ENCODE measurements at regions not wholly inside any gene's neighbourhood (a gene's known extent, or its start where the extent isn't known, plus 50 kb on each side); places are given as distances from the start of the nearest gene placed in this dataset.
"Not testable (repeated sequence)": the region's sequence is repeated elsewhere in the genome, so short reads cannot be mapped to it uniquely, and the experiment has no call there.

GRCh38 chr14:66008631-66009030 lies 477.5 kb upstream of the CCDC196 start:
- no peak overlapping the region for H3K4me3 ChIP-seq (ENCODE audit: low read length)
- no peaks in the 10 kb centered on the region for H3K79me2 ChIP-seq (ENCODE audit: low read length)
- H3K4me1 ChIP-seq (ENCODE audit: low read length) = no peaks in the 10 kb centered on the region
- no peaks in the 10 kb centered on the region for H3K36me3 ChIP-seq (replicated peaks; ENCODE audit: low read depth, low read length)
- no peak overlapping the region for H3K4me2 ChIP-seq (ENCODE audit: low read length)
- peaks cover 11% of the 10 kb centered on the region; the same call in 1 of the 2 replicates for H3K27me3 ChIP-seq (ENCODE audit: low read depth, low read length)
- TF ChIP-seq, protein P1, sequence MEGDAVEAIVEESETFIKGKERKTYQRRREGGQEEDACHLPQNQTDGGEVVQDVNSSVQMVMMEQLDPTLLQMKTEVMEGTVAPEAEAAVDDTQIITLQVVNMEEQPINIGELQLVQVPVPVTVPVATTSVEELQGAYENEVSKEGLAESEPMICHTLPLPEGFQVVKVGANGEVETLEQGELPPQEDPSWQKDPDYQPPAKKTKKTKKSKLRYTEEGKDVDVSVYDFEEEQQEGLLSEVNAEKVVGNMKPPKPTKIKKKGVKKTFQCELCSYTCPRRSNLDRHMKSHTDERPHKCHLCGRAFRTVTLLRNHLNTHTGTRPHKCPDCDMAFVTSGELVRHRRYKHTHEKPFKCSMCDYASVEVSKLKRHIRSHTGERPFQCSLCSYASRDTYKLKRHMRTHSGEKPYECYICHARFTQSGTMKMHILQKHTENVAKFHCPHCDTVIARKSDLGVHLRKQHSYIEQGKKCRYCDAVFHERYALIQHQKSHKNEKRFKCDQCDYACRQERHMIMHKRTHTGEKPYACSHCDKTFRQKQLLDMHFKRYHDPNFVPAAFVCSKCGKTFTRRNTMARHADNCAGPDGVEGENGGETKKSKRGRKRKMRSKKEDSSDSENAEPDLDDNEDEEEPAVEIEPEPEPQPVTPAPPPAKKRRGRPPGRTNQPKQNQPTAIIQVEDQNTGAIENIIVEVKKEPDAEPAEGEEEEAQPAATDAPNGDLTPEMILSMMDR (IDR thresholded peaks at IDR 0.05; ENCODE audit: low read depth, low read length) = no peak
- TF ChIP-seq EZH2phosphoT487 (IDR thresholded peaks at IDR 0.05; ENCODE audit: low read depth) = no peak
- H4K20me1 ChIP-seq (ENCODE audit: insufficient read depth, low read length) = no peaks in the 10 kb centered on the region
- no peak overlapping the region for H3K9ac ChIP-seq (ENCODE audit: low read length)
- H3K9me3 ChIP-seq (ENCODE audit: insufficient read depth, low read length) = no peaks in the 10 kb centered on the region
- no peak overlapping the region for H3K27ac ChIP-seq (ENCODE audit: low read length)
- no peak overlapping the region for H2AFZ ChIP-seq (ENCODE audit: low read depth, low read length)

DNA sequence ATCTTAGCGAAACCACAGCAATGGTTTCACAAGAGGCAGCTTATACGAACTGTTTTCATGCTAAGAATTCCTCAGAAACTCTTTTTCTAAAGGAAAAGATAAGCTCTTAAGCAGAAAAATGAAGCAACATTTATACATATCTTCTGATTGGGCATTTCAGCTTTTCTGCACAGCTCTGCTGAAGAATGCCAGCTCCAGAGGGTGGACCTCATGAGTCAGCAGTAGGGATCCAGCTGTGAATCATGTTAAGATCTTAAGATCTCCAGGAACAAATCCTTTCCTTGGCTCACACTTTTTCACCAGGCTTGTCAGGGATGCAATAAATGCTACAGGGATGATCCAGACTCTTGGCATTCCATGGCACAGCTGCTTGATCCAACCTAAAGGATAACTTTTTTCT lies 477.1 kb upstream of the CCDC196 start:
- peaks cover 11% of the 10 kb centered on the region; the same call in 1 of the 2 replicates for H3K27me3 ChIP-seq (ENCODE audit: low read depth, low read length)
- H3K4me3 ChIP-seq (ENCODE audit: low read length) = no peak overlapping the region
- no peaks in the 10 kb centered on the region for H3K36me3 ChIP-seq (replicated peaks; ENCODE audit: low read depth, low read length)
- H3K79me2 ChIP-seq (ENCODE audit: low read length) = no peaks in the 10 kb centered on the region
- H3K9me3 ChIP-seq (ENCODE audit: insufficient read depth, low read length) = no peaks in the 10 kb centered on the region
- no peak for TF ChIP-seq EZH2phosphoT487 (IDR thresholded peaks at IDR 0.05; ENCODE audit: low read depth)
- TF ChIP-seq, protein P1 (IDR thresholded peaks at IDR 0.05; ENCODE audit: low read depth, low read length) = no peak
- no peaks in the 10 kb centered on the region for H4K20me1 ChIP-seq (ENCODE audit: insufficient read depth, low read length)
- H2AFZ ChIP-seq (ENCODE audit: low read depth, low read length) = no peak overlapping the region
- H3K4me1 ChIP-seq (ENCODE audit: low read length) = no peaks in the 10 kb centered on the region
- H3K4me2 ChIP-seq (ENCODE audit: low read length) = no peak overlapping the region
- no peak overlapping the region for H3K27ac ChIP-seq (ENCODE audit: low read length)
- no peak overlapping the region for H3K9ac ChIP-seq (ENCODE audit: low read length)

DNA sequence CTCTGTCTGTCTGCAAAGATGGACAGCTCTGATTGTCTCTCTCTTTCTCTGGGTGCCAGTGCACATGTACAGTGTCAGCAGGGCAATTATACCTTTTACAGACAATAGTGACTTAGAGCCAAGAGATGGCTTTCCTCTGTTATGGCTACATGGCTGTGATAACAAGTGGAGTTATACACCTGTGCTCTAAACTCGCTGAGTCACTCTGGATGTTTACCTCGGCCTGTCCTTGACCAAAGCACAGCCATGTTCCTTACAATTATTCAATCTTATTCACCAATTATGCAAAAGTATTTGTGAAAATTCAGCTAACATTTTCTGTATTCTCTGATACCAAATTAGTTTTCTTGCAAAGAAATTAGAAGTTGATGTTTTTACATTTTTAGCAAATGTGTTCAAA lies 475.5 kb upstream of the CCDC196 start:
- Histone ChIP-seq H3K9me3 (ENCODE audit: insufficient read depth, low read length) (no peaks in the 10 kb centered on the region), H3K27ac (ENCODE audit: low read length) (no peak overlapping the region), H3K4me2 (ENCODE audit: low read length) (no peak overlapping the region), H2AFZ (ENCODE audit: low read depth, low read length) (no peak overlapping the region), H3K27me3 (ENCODE audit: low read depth, low read length) (peaks cover 11% of the 10 kb centered on the region; the same call in 1 of the 2 replicates), H4K20me1 (ENCODE audit: insufficient read depth, low read length) (no peaks in the 10 kb centered on the region), H3K9ac (ENCODE audit: low read length) (no peak overlapping the region), H3K36me3 (replicated peaks; ENCODE audit: low read depth, low read length) (no peaks in the 10 kb centered on the region), H3K4me1 (ENCODE audit: low read length) (no peaks in the 10 kb centered on the region), H3K79me2 (ENCODE audit: low read length) (no peaks in the 10 kb centered on the region), H3K4me3 (ENCODE audit: low read length) (no peak overlapping the region)
- TF ChIP-seq EZH2phosphoT487 (IDR thresholded peaks at IDR 0.05; ENCODE audit: low read depth) = no peak
- TF ChIP-seq, protein P1 (IDR thresholded peaks at IDR 0.05; ENCODE audit: low read depth, low read length) = no peak

GRCh38 chr14:66011855-66012254 lies 474.3 kb upstream of the CCDC196 start:
- H3K9ac ChIP-seq (ENCODE audit: low read length) = no peak overlapping the region
- no peaks in the 10 kb centered on the region for H3K4me1 ChIP-seq (ENCODE audit: low read length)
- no peak overlapping the region for H3K27ac ChIP-seq (ENCODE audit: low read length)
- no peaks in the 10 kb centered on the region for H3K36me3 ChIP-seq (replicated peaks; ENCODE audit: low read depth, low read length)
- no peak overlapping the region for H2AFZ ChIP-seq (ENCODE audit: low read depth, low read length)
- peaks cover 4% of the 10 kb centered on the region; the same call in 1 of the 2 replicates for H3K27me3 ChIP-seq (ENCODE audit: low read depth, low read length)
- H3K9me3 ChIP-seq (ENCODE audit: insufficient read depth, low read length) = no peaks in the 10 kb centered on the region
- TF ChIP-seq, protein P1 (IDR thresholded peaks at IDR 0.05; ENCODE audit: low read depth, low read length) = no peak
- no peak for TF ChIP-seq EZH2phosphoT487 (IDR thresholded peaks at IDR 0.05; ENCODE audit: low read depth)
- no peak overlapping the region for H3K4me2 ChIP-seq (ENCODE audit: low read length)
- no peak overlapping the region for H3K4me3 ChIP-seq (ENCODE audit: low read length)
- no peaks in the 10 kb centered on the region for H3K79me2 ChIP-seq (ENCODE audit: low read length)
- H4K20me1 ChIP-seq (ENCODE audit: insufficient read depth, low read length) = no peaks in the 10 kb centered on the region

DNA sequence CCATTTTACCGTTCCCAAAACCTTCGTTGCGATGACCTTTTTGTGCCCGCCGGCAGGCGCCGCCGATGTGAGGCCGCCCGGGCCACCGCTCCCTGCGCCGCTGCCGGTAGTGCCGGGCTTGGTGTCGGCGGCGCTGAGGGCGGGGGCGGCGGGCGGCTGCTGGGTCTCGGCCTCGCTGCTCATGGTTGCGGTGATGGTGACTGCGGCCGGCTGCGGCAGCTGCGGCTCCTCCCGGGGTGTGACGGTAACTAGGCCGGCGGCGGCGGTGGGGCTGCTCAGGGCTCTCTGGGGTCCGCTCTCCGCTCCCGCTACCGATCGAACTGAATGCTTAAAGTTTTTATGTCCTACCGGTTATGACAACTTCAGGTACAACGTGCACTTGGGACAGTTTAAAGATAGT lies 472.6 kb upstream of the CCDC196 start:
- not testable (repeated sequence) for H3K27me3 ChIP-seq (ENCODE audit: low read depth, low read length); H3K9me3 ChIP-seq (ENCODE audit: insufficient read depth, low read length); H4K20me1 ChIP-seq (ENCODE audit: insufficient read depth, low read length); H2AFZ ChIP-seq (ENCODE audit: low read depth, low read length); H3K4me2 ChIP-seq (ENCODE audit: low read length); H3K36me3 ChIP-seq (replicated peaks; ENCODE audit: low read depth, low read length); H3K27ac ChIP-seq (ENCODE audit: low read length); H3K9ac ChIP-seq (ENCODE audit: low read length); H3K4me3 ChIP-seq (ENCODE audit: low read length); H3K79me2 ChIP-seq (ENCODE audit: low read length); H3K4me1 ChIP-seq (ENCODE audit: low read length)
